ENCODE measurements at regions not wholly inside any gene's neighbourhood (a gene's known extent, or its start where the extent isn't known, plus 50 kb on each side); places are given as distances from the start of the nearest gene placed in this dataset.

DNA sequence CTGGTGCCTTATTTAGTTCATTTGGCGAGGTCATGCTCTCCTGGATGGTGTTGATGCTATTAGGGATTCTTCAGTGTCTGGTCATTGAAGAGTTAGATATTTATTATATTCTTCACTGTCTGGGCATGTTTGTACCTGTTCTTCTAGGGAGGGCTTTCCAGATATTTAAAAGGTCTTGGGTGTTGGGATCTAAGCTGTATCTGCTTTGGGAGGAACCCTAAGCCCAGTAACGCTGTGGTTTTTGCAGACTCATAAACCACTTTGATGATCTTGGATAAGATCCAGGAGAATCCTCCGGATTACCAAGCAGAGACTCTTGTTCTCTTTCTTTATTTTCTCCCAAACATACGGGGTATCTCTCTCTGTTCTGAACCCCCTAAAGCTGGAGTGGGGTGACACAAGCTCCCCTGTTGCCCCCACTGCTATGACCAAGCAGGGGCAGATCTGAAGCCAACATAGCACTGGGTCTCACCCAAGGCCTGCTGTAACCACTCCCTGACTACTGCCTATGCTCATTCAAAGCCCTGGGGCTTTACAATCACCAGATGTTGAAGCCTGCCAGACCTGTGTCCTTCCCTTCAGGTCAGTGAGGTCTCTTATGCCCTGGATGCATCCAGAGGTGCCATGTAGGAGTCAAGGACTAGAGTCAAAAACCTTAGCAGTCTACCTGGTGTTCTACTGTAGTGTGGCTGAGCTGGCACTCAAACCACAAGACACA is 187.6 kb downstream of the GUCY2F start:
- H3K27ac Mint-ChIP-seq (ENCODE audit: unreplicated experiment): no peak overlapping the region
- no peaks in the 10 kb centered on the region for H3K27me3 Mint-ChIP-seq (ENCODE audit: low read depth)
- peaks cover 4% of the 10 kb centered on the region for H3K4me1 Mint-ChIP-seq
- H3K36me3 Mint-ChIP-seq (ENCODE audit: low read depth): no peaks in the 10 kb centered on the region
- H3K9me3 Mint-ChIP-seq: peaks cover 6% of the 10 kb centered on the region
- no peak for DNase-seq (ENCODE audit: low read depth, low spot score)
- TF ChIP-seq, protein P1, sequence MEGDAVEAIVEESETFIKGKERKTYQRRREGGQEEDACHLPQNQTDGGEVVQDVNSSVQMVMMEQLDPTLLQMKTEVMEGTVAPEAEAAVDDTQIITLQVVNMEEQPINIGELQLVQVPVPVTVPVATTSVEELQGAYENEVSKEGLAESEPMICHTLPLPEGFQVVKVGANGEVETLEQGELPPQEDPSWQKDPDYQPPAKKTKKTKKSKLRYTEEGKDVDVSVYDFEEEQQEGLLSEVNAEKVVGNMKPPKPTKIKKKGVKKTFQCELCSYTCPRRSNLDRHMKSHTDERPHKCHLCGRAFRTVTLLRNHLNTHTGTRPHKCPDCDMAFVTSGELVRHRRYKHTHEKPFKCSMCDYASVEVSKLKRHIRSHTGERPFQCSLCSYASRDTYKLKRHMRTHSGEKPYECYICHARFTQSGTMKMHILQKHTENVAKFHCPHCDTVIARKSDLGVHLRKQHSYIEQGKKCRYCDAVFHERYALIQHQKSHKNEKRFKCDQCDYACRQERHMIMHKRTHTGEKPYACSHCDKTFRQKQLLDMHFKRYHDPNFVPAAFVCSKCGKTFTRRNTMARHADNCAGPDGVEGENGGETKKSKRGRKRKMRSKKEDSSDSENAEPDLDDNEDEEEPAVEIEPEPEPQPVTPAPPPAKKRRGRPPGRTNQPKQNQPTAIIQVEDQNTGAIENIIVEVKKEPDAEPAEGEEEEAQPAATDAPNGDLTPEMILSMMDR (conservative IDR thresholded peaks at IDR 0.05): no peak
- H3K4me3 Mint-ChIP-seq: no peak overlapping the region

- no peak overlapping the region for H3K27ac Mint-ChIP-seq (ENCODE audit: unreplicated experiment)
- H3K9me3 Mint-ChIP-seq: peaks cover 11% of the 10 kb centered on the region
- no peaks in the 10 kb centered on the region for H3K27me3 Mint-ChIP-seq (ENCODE audit: low read depth)
- TF ChIP-seq, protein P1 (conservative IDR thresholded peaks at IDR 0.05): no peak
- H3K4me1 Mint-ChIP-seq: peaks cover 8% of the 10 kb centered on the region
- no peaks in the 10 kb centered on the region for H3K36me3 Mint-ChIP-seq (ENCODE audit: low read depth)
- no peak overlapping the region for H3K4me3 Mint-ChIP-seq
- DNase-seq (ENCODE audit: low read depth, low spot score): no peak
These were observed 198.0 kb downstream of the GUCY2F start for GRCh38 chrX:109283870-109284269.

GRCh38 chrX:109281483-109282275 is 200.2 kb downstream of the GUCY2F start:
- no peak for DNase-seq (ENCODE audit: low read depth, low spot score)
- no peak overlapping the region for H3K4me3 Mint-ChIP-seq
- no peaks in the 10 kb centered on the region for H3K36me3 Mint-ChIP-seq (ENCODE audit: low read depth)
- peaks cover 8% of the 10 kb centered on the region for H3K4me1 Mint-ChIP-seq
- peak overlapping the region; percentile 54 for H3K27ac Mint-ChIP-seq (ENCODE audit: unreplicated experiment)
- H3K27me3 Mint-ChIP-seq (ENCODE audit: low read depth): no peaks in the 10 kb centered on the region
- TF ChIP-seq, protein P1 (conservative IDR thresholded peaks at IDR 0.05): no peak
- H3K9me3 Mint-ChIP-seq: peaks cover 10% of the 10 kb centered on the region

DNA sequence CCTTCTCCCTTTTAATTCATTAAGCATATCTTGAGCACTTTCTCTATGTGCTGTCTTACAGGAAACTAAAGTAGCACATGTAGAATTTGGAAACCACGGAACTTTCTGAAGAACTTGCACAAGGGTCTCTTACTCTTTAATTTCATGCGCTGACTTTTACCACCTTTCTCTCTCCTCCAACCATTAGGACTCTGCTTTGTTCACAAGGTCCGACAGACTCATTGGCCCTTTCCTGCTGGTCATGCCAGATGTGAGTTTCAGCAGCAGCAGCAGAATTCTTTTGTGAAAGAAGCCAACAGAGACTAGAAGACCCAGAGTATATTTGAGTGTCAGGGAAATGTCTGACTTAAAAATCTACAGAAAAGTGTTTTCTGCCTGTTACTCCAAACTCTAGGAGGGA is 207.1 kb downstream of the GUCY2F start:
- no peak for DNase-seq (ENCODE audit: low read depth, low spot score)
- TF ChIP-seq, protein P1 (conservative IDR thresholded peaks at IDR 0.05): no peak
- no peaks in the 10 kb centered on the region for H3K36me3 Mint-ChIP-seq (ENCODE audit: low read depth)
- H3K27ac Mint-ChIP-seq (ENCODE audit: unreplicated experiment): no peak overlapping the region
- H3K9me3 Mint-ChIP-seq: no peaks in the 10 kb centered on the region
- H3K27me3 Mint-ChIP-seq (ENCODE audit: low read depth): peaks cover 4% of the 10 kb centered on the region
- no peaks in the 10 kb centered on the region for H3K4me1 Mint-ChIP-seq
- no peak overlapping the region for H3K4me3 Mint-ChIP-seq

DNA sequence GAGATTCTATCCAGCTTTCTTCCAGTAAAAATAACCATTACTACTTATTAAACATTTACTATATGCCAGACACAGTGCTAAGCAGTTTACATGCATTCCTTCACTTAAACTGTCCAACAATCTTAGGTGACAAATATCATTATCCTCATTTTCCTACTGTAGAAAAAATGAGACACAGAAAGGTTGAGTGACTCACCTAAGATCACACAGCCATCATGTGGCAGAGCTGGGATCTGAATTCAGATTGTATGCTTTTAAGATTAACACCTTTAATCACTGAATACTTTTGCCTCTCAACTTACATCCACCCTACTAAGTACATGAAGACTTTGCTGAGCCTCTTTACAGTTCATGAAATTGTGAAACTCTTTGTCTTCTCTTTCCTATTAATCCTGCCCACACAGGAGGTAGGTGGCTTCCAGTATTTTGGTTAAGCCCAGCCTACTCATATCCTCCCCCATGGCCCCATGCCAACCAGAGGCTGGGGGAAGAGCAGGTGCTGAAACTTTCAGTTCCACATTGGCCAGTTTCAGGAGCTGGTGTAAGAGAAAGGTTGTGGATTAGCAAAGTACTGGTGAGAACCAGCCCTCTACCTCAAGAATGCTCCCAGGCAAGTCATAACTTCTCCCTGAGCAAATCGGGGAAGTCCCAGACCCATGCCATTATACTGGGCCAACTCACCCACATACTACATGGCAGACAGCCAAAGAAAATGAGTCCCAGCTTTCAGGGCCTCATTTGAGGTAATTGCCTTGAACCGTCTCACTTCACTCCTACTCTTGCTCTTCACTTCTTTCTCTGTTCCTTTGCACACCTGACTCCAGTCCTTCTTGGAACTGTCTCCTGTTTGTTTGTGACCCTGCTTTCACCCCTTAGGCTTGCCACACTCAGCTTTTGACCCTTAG is 211.1 kb downstream of the GUCY2F start:
- Mint-ChIP-seq H3K4me1 (no peaks in the 10 kb centered on the region), H3K9me3 (no peaks in the 10 kb centered on the region), H3K4me3 (no peak overlapping the region), H3K27ac (ENCODE audit: unreplicated experiment) (no peak overlapping the region), H3K36me3 (ENCODE audit: low read depth) (no peaks in the 10 kb centered on the region), H3K27me3 (ENCODE audit: low read depth) (peaks cover 4% of the 10 kb centered on the region)
- TF ChIP-seq, protein P1 (conservative IDR thresholded peaks at IDR 0.05): no peak
- no peak for DNase-seq (ENCODE audit: low read depth, low spot score)

Measured in neural crest cell (in vitro differentiated cells).